ENCODE measurements at regions not wholly inside any gene's neighbourhood (a gene's known extent, or its start where the extent isn't known, plus 50 kb on each side); places are given as distances from the start of the nearest gene placed in this dataset.
"Not testable (repeated sequence)": the region's sequence is repeated elsewhere in the genome, so short reads cannot be mapped to it uniquely, and the experiment has no call there.

GRCh38 chr5:124986170-124986569 lies 239.7 kb upstream of the ZNF608 start:
- no peak overlapping the region for H3K27ac ChIP-seq

GRCh38 chr5:124986667-124987066 lies 240.2 kb upstream of the ZNF608 start:
- ATAC-seq, result no peak

More at GRCh38 chr5:124986170-124986569, 239.7 kb upstream of the ZNF608 start:
- Histone ChIP-seq H3K4me1 (no peaks in the 10 kb centered on the region), H3K27me3 (no peaks in the 10 kb centered on the region), H3K4me3 (no peak overlapping the region), H3K36me3 (no peaks in the 10 kb centered on the region), H3K9me3 (no peaks in the 10 kb centered on the region)
- in situ Hi-C loops (cut with MboI; ENCODE audit: low sequenced_read_pairs in 4 of 4), result no loop called here
- TF ChIP-seq POLR2A (IDR thresholded peaks at IDR 0.05), result no peak
- TF ChIP-seq, protein P1, sequence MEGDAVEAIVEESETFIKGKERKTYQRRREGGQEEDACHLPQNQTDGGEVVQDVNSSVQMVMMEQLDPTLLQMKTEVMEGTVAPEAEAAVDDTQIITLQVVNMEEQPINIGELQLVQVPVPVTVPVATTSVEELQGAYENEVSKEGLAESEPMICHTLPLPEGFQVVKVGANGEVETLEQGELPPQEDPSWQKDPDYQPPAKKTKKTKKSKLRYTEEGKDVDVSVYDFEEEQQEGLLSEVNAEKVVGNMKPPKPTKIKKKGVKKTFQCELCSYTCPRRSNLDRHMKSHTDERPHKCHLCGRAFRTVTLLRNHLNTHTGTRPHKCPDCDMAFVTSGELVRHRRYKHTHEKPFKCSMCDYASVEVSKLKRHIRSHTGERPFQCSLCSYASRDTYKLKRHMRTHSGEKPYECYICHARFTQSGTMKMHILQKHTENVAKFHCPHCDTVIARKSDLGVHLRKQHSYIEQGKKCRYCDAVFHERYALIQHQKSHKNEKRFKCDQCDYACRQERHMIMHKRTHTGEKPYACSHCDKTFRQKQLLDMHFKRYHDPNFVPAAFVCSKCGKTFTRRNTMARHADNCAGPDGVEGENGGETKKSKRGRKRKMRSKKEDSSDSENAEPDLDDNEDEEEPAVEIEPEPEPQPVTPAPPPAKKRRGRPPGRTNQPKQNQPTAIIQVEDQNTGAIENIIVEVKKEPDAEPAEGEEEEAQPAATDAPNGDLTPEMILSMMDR (IDR thresholded peaks at IDR 0.05 in 4 of 5, conservative IDR thresholded peaks at IDR 0.05 in 1 of 5), result no peak
- intact Hi-C loops (cut with DNase I; ENCODE audit: low total_unique reads), result no loop called here
- no peak for DNase-seq
- no peak for ATAC-seq

GRCh38 chr5:124987786-124988185 lies 241.3 kb upstream of the ZNF608 start:
- in situ Hi-C loops (cut with MboI; ENCODE audit: low sequenced_read_pairs in 4 of 4); H3K27me3 ChIP-seq; ATAC-seq; DNase-seq; H3K4me3 ChIP-seq; intact Hi-C loops (cut with DNase I; ENCODE audit: low total_unique reads); H3K27ac ChIP-seq; H3K9me3 ChIP-seq; H3K36me3 ChIP-seq; H3K4me1 ChIP-seq: not testable (repeated sequence)

More at GRCh38 chr5:124986667-124987066, 240.2 kb upstream of the ZNF608 start:
- no peak overlapping the region for H3K4me3 ChIP-seq
- H3K27me3 ChIP-seq, result no peaks in the 10 kb centered on the region
- in situ Hi-C loops (cut with MboI; ENCODE audit: low sequenced_read_pairs in 4 of 4) (no loop called here), intact Hi-C loops (cut with DNase I; ENCODE audit: low total_unique reads) (no loop called here)
- H3K9me3 ChIP-seq, result no peaks in the 10 kb centered on the region
- no peak for DNase-seq
- no peak overlapping the region for H3K27ac ChIP-seq
- no peaks in the 10 kb centered on the region for H3K36me3 ChIP-seq
- no peaks in the 10 kb centered on the region for H3K4me1 ChIP-seq
- TF ChIP-seq, protein P1 (IDR thresholded peaks at IDR 0.05 in 4 of 5, conservative IDR thresholded peaks at IDR 0.05 in 1 of 5), result no peak
- TF ChIP-seq POLR2A (IDR thresholded peaks at IDR 0.05), result no peak

DNA sequence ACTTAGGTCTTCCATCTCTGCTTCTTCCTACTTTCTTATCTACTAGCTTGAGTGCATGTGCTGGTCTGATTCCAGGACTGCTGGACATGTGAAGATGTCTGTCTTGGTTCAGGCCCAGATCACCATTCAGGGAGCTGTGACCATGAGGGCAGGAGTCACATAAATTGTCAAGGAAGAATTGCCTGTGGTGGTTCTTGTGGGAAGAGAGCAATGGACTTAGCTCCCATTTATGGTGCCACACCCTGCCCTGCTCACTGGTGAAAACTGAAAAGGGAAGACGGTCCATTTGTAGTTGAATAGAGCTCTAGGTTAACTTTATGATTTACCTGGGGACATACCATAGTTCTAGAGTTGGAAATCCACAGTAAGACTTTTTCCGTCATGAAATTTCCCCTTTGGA lies 244.3 kb upstream of the ZNF608 start:
- intact Hi-C loops (cut with DNase I; ENCODE audit: low total_unique reads), result no loop called here
- in situ Hi-C loops (cut with MboI; ENCODE audit: low sequenced_read_pairs in 4 of 4), result no loop called here
- no peak for ATAC-seq
- no peak overlapping the region for H3K27ac ChIP-seq
- no peaks in the 10 kb centered on the region for H3K36me3 ChIP-seq
- no peaks in the 10 kb centered on the region for H3K4me1 ChIP-seq
- no peaks in the 10 kb centered on the region for H3K27me3 ChIP-seq
- DNase-seq, result no peak
- no peak overlapping the region for H3K4me3 ChIP-seq
- TF ChIP-seq POLR2A (IDR thresholded peaks at IDR 0.05), result no peak
- TF ChIP-seq, protein P1 (IDR thresholded peaks at IDR 0.05 in 4 of 5, conservative IDR thresholded peaks at IDR 0.05 in 1 of 5), result no peak
- no peaks in the 10 kb centered on the region for H3K9me3 ChIP-seq

DNA sequence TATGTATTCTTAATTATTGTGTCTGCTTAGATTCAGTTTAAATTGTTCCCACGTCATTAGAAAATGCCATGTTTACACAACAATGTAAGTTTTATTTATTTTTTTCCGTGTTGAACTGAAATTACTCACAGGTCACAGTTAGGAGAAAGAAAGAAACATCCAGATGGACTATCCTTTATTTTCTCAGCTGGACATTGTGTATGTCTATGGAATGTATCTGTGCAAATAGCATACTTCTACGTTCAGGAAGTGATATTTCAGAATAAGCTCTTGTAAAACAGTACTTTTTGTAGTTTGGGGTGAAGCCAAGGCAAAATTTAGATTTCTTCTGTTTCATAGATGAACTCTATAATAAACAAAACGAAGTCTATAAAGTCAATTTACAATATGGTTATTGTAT lies 249.0 kb upstream of the ZNF608 start:
- Histone ChIP-seq H3K9me3 (no peaks in the 10 kb centered on the region), H3K27ac (no peak overlapping the region), H3K4me1 (no peaks in the 10 kb centered on the region), H3K4me3 (no peak overlapping the region), H3K36me3 (no peaks in the 10 kb centered on the region), H3K27me3 (no peaks in the 10 kb centered on the region)
- no peak for TF ChIP-seq POLR2A (IDR thresholded peaks at IDR 0.05)
- TF ChIP-seq, protein P1 (IDR thresholded peaks at IDR 0.05 in 4 of 5, conservative IDR thresholded peaks at IDR 0.05 in 1 of 5), result no peak
- intact Hi-C loops (cut with DNase I; ENCODE audit: low total_unique reads) (no loop called here), in situ Hi-C loops (cut with MboI; ENCODE audit: low sequenced_read_pairs in 4 of 4) (no loop called here)
- ATAC-seq (no peak), DNase-seq (no peak)

Data from gastrocnemius medialis (tissue), 4 donors.